GM10248 (cell line): ENCODE measurements at regions not wholly inside any gene's neighbourhood (a gene's known extent, or its start where the extent isn't known, plus 50 kb on each side); places are given as distances from the start of the nearest gene placed in this dataset.

ENCODE experiments used
- CTCF ChIA-PET: fragments of 300-600 bp; sonication (Branson Sonifier 250); formaldehyde crosslinking; extraction: SDS; loops from one replicate; lab custom pipeline; 2021; ENCODE audit warnings: antibody characterized with exemption; lab: Yijun Ruan, JAX
- POLR2A ChIA-PET: fragments of 350-650 bp; sonication (Branson Sonifier 250); formaldehyde crosslinking; extraction: SDS; loops from one replicate; lab custom pipeline; 2020; ENCODE audit warnings: antibody characterized with exemption; lab: Yijun Ruan, JAX
- DNase-seq: peaks from one replicate; pipeline ENCODE4 v3.0.0; 2012; ENCODE audit errors: extremely low spot score
- CTCF ChIP-seq: IDR thresholded peaks from 2 replicates; pipeline ENCODE4 v1.5.1; 2012; ENCODE audit warnings: mild to moderate bottlenecking, low read depth; ENCODE audit errors: extremely low read depth, missing control alignments, control extremely low read depth

GRCh38 chr2:136527560-136527959, 237.8 kb upstream of the THSD7B start:
- POLR2A ChIA-PET: no interaction called here
- no peak for DNase-seq
- TF ChIP-seq CTCF: no peak
- CTCF ChIA-PET: no interaction called here

GRCh38 chr2:136522724-136523123, 242.6 kb upstream of the THSD7B start:
- TF ChIP-seq CTCF: no peak
- DNase-seq: no peak
- ChIA-PET CTCF (interaction anchor here (1.3 kb wide), 1 partner anchor 14 kb away, joined by 6 read pairs; no protein-coding TSS in a partner anchor), POLR2A (no interaction called here)

- no peak for DNase-seq
- ChIA-PET CTCF (interaction anchor here (1.3 to 1.5 kb wide), 4 partner anchors 10 to 94 kb away, joined by 3 to 6 read pairs (median 4); no protein-coding TSS in a partner anchor), POLR2A (no interaction called here)
- TF ChIP-seq CTCF: no peak
Observed at GRCh38 chr2:136517716-136518115, 247.6 kb upstream of the THSD7B start.

- POLR2A ChIA-PET: no interaction called here
- no peak for DNase-seq
- CTCF ChIA-PET: no interaction called here
- TF ChIP-seq CTCF: no peak
Observed at GRCh38 chr2:136510244-136510643, 255.1 kb upstream of the THSD7B start.

GRCh38 chr2:136505462-136505861, 259.9 kb upstream of the THSD7B start:
- ChIA-PET POLR2A (no interaction called here), CTCF (no interaction called here)
- TF ChIP-seq CTCF: no peak
- DNase-seq: no peak

GRCh38 chr2:136502660-136503059, 262.7 kb upstream of the THSD7B start:
- ChIA-PET CTCF (interaction anchor here (0.8 kb wide), 1 partner anchor 22 kb away, joined by 3 read pairs; no protein-coding TSS in a partner anchor), POLR2A (no interaction called here)
- no peak for TF ChIP-seq CTCF
- no peak for DNase-seq
